CD1c-positive myeloid dendritic cell (primary cell): ENCODE measurements at regions not wholly inside any gene's neighbourhood (a gene's known extent, or its start where the extent isn't known, plus 50 kb on each side); places are given as distances from the start of the nearest gene placed in this dataset.
"Not testable (repeated sequence)": the region's sequence is repeated elsewhere in the genome, so short reads cannot be mapped to it uniquely, and the experiment has no call there.

Experiments
- DNase-seq: peaks from one replicate; pipeline ENCODE4 v3.0.0-alpha.2; 2016; ENCODE audit errors: extremely low spot score

DNA sequence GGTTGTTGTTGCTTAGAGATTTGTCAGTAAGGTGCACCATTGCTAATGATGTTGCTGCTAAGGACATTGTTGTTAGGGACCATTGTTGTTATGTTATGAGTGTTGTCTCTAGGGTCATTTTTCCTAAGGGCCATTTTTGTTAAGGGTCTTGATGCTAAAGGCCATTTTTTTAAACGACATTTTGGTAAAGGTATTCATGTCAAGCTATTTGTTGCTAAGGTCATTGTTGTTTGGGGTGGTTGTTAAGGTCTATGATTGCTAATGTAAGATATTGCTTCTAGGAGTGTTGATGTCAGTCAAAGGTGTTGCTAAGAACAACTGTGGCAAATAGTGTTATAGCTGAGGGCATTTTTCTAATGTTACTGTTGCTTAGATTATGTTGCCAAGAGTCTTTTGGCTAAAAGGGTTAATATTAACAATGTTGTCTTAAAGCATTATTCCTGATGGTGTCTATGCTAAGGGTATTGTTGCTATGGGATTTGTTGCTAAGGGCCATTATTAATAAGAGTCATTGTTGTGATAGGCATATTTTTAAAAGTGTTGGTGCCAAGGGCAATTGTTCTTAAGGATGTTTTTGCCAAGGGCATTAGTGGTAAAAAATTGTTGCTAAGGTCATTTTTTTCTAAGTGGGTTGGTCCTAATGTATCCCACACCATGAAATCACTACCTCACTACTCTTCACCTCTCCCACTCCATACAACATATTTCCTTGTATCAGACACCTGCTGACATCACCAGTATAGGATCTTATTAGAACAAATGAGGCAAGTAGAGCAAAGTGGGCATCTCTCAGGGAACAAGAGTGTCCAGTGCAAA is 56.2 kb downstream of the SPATA31A6 start:
- not testable (repeated sequence) for DNase-seq

DNA sequence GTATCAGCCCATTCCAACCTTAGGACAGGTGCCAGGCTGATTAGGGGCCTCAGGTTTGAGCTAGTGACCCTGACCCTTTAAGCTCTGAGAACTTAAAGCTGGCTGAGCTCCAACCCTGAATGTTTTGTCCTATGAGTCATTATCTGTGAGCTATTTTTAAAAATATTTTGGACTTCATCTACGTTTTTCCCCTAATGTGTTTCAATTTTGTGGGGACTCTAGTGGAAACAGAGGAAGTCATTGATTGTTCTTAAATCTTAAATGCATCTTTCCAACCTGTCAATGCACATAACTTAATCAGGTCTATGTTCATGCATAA is 56.8 kb downstream of the SPATA31A6 start:
- not testable (repeated sequence) for DNase-seq

DNA sequence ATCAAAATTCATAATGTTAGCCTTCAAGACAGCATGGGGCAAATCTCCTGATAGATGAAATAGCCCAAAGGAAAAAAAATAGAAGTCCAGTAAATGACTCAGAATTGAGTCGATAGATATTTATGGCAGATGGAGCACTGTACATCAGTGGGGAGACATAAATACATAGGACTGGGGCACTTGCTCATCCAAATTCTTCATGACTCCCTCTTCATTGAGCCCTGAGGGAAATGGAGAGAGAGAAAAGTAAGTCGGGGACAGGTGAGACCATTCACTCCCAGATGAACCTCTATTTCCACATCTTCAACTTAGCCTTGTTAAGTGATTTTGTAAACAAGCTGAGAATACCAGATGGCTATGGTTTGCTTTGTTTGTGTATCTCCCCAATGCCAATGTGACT is 59.8 kb downstream of the SPATA31A6 start:
- not testable (repeated sequence) for DNase-seq

DNA sequence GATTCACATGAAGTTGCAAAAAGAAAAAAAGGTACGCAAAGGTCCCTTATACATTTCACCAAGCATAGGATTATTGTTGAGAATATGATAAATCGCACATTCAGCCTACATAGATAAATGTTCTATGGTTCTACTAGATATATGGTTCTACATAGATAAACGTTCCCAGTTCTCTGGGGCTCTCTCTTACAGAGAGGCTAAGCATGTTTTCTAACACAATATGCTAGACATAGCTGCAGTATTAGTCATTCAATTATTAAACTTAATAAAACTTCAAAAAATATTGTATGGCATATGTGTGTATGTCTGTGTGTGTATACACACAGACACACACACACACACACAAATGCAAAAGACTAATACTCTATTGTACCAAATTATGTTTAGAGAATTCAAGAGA is 60.4 kb downstream of the SPATA31A6 start:
- not testable (repeated sequence) for DNase-seq

DNA sequence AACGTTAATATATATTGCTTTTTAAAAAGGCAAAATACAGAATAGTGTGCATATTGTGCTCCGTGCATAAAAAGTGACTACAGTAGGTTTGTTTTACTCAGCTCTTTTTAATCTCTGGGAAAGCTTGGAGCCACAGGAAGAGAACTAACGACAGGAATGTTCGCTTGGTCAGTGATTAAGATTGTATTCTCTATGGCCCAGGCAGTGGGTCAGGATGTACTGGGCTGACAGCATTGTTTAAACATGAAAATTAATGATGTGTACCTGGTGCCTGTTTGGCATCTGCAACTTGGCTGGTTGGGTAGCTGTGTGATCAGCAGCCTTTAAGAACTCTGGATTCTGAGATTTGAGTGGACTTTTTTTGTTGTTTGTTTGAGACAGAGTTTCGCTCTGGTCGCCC is 85.3 kb downstream of the SPATA31A6 start:
- not testable (repeated sequence) for DNase-seq

DNA sequence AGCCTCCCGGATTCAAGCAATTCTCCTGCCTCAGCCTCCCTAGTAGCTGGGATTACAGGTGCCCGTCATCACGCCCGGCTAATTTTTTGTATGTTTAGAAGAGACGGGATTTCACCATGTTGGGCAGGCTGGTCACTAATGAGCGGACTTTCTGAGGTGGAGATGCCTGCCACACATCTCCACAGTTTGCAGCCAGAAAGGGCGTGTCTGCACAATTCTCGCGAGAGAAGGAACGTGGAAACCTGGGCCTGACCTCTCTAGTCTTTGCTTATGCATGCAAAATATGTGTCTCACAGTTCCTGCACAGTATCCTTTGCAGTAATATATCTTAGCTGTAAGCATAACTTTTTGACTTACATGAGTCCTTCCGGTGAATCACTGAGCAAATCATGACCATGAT is 85.7 kb downstream of the SPATA31A6 start:
- DNase-seq: not testable (repeated sequence)

DNA sequence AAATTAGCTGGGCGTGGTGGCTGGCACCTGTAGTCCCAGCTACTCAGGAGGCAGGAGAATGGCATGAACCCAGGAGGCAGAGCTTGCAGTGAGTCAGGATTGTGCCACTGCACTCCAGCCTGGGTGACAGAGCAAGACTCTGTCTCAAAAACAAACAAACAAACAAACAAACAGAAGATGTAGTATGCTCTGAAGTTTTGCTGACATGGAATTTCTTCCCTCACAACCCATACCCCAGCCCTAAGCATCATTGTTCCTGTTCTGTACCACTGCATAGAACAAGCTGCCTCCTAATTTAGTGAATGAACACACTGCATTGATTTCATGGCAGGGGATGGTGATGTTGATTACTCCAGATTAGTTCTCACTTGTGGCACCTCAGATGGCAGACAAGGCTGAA is 89.7 kb downstream of the SPATA31A6 start:
- not testable (repeated sequence) for DNase-seq

DNA sequence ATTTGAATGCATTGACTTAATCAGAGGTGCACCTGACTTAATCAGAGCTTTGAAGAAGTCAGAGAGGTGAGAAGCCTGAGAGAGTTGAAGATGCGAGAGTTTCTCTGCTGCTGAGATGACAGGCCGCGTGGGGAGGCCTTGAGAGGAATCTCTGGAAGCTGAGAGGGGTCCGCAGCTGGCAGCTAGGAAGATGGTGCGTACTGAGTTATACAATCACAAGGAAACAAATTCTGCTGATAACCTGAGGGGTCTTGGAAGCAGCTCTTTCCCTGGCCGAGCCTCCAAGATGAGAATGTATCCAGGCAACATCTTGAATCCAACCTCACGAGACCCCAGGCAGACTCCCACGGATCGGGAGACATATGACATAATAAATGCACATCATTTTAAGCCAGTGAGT is 91.7 kb downstream of the SPATA31A6 start:
- no peak for DNase-seq

DNA sequence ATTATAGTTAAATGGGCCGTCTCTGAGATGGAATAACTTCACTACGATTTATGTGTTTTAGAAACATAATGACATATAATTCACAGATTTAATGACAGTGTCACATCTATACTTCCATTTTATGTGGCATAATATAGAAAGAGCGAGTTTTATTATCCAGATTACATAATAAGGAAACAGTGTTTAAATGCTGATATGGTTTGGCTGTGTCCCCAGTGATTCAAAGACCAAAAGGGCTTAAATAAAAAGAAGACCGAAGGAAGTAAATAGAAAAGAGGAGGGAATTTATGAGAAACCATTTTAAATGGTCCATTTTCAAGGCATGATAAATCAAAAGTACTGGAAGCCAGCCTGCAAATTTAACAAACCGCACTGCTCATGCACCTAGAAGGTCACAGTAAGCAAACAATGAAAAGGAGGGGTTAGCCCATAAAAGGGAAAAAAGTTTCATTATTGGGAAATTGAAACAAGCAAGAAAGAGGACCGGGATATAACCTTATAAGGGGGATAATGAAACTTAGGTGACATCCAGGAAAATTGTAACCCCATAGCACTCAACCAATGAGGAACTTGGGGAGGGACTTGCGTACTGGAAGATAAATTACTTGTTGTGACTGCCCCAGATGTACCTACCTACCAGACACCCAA is 99.2 kb downstream of the SPATA31A6 start:
- not testable (repeated sequence) for DNase-seq

DNA sequence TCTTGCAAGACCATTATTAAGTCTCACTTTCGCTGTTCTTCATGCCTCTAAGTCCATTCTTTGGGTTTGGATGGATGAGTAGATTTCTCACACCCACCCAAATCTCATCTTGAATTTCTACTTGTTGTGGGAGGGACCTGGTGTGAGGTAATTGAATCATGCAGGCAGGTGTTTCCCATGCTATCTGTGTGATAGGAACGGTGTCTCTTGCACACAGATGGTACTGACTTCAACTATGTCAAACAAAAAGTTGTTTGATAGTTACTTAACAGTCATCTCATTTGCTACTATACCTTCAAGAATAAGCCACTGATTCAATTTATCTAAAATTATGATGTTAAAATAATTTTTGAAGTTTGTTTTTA is 99.7 kb downstream of the SPATA31A6 start:
- DNase-seq: not testable (repeated sequence)

DNA sequence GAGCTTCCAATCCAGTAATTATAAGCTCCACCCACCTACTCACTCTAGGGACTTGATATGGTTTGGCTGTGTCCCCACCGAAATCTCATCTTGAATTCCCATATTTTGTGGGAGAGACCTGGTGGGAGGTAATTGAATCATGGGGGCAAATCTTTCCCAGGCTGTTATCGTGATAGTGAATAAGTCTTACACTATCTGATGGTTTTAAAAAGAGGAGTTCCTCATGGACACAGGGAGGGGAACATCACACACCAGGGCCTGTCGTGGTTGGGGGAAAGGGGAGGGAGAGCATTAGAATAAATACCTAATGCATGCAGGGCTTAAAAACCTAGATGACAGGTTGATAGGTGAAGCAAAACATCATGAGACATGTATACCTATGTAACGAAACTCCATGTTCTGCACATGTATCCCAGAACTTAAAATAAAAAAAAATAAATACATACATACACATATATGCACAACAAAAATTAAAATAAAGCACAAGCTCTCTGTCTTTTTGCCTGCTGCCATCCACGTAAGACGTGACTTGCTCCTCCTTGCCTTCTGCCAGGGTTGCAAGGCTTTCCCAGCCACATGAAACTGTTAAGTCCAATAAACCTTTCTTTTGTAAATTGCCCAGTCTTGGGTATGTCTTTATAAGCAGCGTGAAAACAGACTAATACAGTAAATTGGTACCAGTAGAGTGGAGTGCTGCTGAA is 102.8 kb downstream of the SPATA31A6 start:
- DNase-seq: not testable (repeated sequence)

DNA sequence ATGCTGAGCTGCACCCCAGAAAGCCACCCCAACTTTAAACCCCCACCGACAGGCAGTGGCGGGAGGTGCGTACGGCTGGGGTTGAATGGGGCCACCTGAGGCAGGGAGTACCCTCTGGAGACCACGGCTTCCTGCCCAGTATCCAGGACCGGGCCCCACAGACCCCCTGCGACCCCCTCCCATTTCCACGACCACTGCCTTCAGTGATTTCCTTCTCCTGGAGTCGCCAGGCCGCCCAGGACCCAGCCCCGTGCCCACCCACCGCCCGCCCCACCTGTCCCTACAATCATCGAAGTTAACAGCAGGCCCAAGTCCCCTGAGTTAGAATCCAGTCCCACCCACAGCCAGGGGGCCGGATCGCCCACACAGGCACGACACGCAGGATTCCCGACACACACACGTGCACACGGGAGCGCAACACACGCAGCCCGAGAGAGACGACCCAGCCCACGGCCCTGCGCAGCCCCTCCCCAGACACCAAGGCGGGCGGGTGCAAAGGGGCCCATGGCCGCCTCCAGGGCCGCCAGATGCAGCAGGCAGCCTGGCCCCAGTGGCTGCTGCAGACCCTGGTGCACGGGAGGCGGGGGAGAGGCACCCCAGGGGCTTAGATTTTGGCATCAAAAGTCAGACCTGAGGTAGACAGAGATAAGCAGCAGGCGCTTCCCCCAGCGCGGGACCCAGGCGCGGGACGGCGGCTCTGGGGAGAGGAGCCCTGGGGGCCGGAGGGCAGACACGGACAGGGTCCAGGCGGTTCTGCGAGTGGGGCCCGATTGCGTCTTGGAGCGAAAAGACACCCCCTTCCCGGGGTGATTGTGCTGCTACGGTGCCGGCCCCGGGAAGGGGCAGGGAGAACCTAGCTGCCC is 104.8 kb downstream of the SPATA31A6 start:
- DNase-seq: not testable (repeated sequence)

DNA sequence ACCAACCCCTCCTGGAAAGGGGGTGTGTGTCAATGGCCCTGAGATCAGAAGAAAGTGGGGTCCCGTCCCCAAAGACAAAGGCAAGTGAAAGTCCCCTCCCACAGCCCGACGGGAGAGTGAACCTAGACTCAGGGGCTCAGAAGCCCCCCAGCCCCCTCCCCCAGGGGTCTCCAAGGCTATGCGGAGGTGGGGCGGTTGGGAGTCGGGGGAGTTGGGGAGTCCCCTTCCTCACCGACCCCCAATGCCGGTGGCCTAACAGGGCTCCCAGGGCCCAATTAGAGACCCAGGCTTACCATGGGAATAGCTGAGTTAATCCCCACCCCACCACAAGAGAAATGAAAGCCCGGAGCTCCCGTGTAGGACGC is 105.4 kb downstream of the SPATA31A6 start:
- DNase-seq: not testable (repeated sequence)

DNA sequence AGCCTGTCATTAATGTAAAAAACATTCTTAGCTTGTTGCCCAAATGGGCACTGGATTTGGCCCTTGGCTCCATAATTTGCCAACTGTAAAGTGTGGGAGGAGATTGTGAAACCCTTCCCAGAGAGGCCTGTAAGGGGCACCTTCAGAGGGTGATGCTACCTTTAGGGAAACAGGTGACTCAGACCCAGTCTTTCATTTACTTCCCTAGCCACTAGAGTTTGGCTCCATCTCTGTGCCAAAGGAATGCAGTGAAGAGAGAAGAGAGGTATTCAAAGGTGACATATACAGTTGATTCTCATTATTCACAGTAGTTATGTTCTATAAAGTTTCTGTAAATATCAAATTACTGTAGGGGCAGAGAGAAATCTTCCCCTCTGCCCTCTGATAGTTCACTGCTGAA is 116.7 kb downstream of the SPATA31A6 start:
- DNase-seq: not testable (repeated sequence)

DNA sequence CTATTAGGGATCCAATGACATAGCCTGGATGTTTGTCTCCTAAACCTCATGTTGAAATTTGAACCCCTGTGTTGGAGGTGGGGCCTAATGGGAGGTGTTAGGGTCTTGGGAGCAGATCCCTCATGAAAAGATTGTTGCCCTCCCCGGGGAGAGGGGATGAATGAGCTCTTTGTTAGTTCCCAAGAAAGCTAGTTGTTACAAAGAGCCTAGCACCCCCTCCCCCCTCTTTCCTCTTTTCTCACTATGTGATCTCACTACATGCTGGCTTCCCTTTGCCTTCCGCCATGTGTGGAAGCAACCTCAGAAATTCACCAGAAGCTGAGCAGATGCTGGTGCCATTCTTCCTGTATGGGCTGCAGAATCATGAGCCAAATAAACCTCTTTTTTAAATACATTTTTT is 123.2 kb downstream of the SPATA31A6 start:
- DNase-seq: not testable (repeated sequence)

DNA sequence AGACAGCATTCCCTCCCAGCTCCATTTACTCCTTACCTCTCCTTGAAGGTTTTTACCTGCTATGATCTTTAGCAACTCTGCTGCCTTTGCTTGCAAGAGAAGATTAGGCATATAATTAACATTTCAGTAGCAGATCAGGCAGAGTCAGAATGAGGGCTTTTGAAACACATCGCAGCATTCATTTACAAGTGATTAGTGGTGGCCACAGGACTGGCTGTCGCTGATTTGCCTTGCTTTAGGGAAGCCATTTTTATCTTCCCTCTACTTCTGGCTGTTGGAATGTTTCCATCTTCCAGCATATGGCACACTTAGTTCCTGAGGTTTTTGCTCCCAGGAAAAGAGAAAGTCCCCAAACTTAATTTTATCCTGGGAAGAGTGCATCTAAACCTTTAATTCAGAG is 124.0 kb downstream of the SPATA31A6 start:
- not testable (repeated sequence) for DNase-seq

DNA sequence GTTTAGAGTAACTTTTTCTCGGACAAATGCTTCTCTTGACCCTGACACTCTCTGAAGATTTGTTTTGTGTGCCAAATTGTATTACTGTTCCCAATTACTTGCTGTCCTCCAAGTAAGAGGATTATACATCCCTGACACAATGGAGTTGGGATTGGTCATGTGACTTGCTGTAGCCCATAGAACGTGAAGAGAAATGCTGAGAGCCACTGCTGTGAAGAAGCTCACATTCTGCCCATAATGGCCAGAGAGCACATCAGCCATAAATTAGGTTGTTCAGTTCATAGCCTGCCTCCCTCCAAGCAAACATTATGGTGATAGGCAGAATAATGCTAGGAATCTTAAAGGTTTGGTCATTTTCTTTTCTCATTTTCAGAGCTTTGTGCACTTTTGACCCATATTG is 127.5 kb downstream of the SPATA31A6 start:
- not testable (repeated sequence) for DNase-seq

DNA sequence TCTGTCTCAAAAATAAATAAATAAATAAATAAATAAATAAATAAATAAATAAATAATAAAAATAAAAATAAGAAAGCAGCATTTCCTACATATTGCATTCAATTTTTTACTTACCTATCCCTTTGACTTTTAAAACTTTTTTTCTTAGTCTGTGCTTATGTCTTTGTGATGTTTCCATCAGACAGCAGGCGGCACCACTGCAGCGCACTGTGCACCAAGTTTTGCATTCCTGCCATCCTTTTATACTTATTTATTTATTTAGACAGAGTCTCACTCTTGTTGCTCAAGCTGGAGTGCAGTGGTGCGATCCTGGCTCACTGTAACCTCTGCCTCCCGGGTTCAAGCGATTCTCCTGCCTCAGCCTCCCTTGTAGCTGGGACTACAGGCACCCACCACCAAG is 132.6 kb downstream of the SPATA31A6 start:
- DNase-seq: not testable (repeated sequence)

DNA sequence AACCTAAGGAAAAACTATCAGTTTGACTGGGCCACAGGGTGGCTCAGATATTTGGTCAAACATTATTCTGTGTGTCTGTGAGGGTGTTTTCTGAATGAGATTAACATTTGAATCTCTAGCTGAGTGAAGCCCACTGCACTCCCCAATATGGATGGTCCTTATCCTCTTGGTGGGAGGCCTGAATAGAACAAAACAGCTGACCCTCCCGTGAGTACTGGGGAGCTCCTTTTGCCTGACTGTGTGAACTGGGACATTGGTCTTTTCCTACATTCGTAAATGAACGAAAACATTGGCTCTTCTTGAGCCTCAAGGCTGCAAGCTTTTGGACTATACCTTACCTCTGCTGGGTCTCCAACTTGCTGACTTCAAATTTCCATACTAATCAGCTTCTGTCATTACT is 134.2 kb downstream of the SPATA31A6 start:
- not testable (repeated sequence) for DNase-seq

DNA sequence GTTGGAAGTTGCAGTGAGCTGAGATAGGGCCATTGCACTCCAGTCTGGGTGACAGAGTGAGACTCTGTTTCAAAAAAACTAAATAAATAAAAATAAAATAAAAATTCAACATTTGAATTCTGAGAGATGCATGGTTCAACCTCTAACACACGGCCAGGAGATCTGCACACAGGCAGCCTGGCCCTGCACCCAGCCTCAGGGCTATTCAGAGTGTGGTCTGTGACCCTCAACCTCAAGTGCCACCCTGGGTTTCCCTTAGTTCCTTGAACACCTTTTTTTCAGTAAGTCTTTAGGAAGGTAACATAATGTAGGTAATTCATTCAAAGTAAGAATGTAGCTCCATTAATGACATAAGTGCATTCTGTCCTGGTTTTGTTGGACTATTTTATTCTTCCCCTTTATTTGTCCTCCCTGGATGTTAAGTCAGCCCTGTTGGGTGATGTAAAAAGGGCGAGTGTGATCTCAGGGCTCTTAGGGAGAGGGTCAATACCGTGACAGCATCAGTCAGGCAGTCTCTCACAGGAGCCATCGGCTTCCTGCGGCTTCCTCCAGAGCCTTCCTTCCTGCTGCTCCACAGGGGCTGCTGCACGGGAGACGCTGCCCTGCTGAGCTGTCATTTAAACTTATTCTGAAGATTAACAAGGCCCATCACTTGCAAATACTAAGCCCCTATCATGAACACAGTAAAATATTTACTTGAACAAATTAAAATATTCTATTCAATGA is 139.8 kb downstream of the SPATA31A6 start:
- not testable (repeated sequence) for DNase-seq

DNA sequence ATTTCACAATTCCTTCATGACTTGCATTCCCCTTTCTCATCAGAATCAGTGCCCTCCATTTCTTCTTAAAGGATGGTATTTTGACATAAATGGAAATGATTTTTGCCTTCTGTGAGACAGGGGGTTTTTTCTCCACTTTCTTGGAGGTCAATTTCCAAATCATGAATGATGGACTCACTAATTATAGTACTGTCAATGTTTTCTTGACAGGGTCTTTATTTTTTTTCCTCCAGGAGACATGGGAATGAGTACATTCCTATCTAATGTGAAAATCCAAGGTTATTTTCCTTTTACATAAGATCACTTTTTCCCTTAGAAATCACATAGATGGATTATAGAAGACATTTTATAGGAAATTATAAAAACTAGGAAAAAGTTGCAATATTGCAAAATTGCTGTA is 141.7 kb downstream of the SPATA31A6 start:
- not testable (repeated sequence) for DNase-seq
